OCI-LY3 (cell line): ENCODE measurements at regions not wholly inside any gene's neighbourhood (a gene's known extent, or its start where the extent isn't known, plus 50 kb on each side); places are given as distances from the start of the nearest gene placed in this dataset.

ENCODE experiments used
- EZH2phosphoT487 ChIP-seq: fragments of 200-600 bp; shearing (Covaris generic); IDR thresholded peaks from 2 replicates; pipeline ENCODE4 v1.6.1; 2018; ENCODE audit warnings: antibody characterized with exemption, mixed run types, low read depth
- TF ChIP-seq, protein P1 (sequence below): fragments of 200-600, 300-600 bp; sonication (generic); IDR thresholded peaks from 2 replicates; pipeline ENCODE4 v1.5.1; 2014; ENCODE audit warnings: antibody characterized with exemption, low read length, low read depth

DNA sequence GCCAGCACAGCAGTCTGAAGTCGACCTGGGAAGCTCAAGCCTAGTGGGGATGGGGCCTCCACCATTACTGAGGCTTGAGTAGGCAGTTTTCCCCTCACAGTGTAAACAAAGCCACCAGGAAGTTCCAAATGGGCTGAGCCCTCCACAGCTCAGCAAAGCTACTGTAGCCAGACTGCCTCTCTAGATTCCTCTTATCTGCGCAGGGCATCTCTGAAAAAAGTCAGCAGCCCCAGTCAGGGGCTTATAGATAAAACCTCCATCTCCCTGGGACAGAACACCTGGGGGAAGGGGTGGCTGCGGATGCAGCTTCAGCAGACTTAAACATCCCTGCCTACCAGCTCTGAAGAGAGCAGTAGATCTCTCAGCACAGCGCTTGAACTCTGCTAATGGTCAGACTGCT lies 218.4 kb upstream of the VRK2 start:
- TF ChIP-seq, protein P1, sequence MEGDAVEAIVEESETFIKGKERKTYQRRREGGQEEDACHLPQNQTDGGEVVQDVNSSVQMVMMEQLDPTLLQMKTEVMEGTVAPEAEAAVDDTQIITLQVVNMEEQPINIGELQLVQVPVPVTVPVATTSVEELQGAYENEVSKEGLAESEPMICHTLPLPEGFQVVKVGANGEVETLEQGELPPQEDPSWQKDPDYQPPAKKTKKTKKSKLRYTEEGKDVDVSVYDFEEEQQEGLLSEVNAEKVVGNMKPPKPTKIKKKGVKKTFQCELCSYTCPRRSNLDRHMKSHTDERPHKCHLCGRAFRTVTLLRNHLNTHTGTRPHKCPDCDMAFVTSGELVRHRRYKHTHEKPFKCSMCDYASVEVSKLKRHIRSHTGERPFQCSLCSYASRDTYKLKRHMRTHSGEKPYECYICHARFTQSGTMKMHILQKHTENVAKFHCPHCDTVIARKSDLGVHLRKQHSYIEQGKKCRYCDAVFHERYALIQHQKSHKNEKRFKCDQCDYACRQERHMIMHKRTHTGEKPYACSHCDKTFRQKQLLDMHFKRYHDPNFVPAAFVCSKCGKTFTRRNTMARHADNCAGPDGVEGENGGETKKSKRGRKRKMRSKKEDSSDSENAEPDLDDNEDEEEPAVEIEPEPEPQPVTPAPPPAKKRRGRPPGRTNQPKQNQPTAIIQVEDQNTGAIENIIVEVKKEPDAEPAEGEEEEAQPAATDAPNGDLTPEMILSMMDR = no peak
- no peak for TF ChIP-seq EZH2phosphoT487
